WTC11 (cell line): ENCODE measurements at regions not wholly inside any gene's neighbourhood (a gene's known extent, or its start where the extent isn't known, plus 50 kb on each side); places are given as distances from the start of the nearest gene placed in this dataset.

ENCODE experiments used
- ATAC-seq: fragments of 200-7000 bp; cut with Tn5 transposase; 2 replicates; pipeline ENCODE4 v1.10.0; 2021; ENCODE audit warnings: mild to moderate bottlenecking, moderate library complexity
- CTCF ChIA-PET: fragments of 300-600 bp; sonication (Branson Sonifier 250); formaldehyde crosslinking; loops from one replicate; lab custom pipeline; 2021; ENCODE audit warnings: antibody characterized with exemption; lab: Charles Lee
- POLR2A ChIA-PET: fragments of 350-600 bp; sonication (Branson Sonifier 250); formaldehyde crosslinking; loops from one replicate; lab custom pipeline; 2021; ENCODE audit warnings: antibody characterized with exemption; lab: Charles Lee
- DNase-seq: peaks from one replicate; pipeline ENCODE4 v3.0.0; 2021; ENCODE audit warnings: low spot score
- H3K27ac Mint-ChIP-seq: 2 replicates; pipeline ENCODE4 v1.8.0; 2021; ENCODE audit warnings: mixed read lengths
- H3K27me3 Mint-ChIP-seq: 2 replicates; pipeline ENCODE4 v1.8.0; 2021; ENCODE audit warnings: low read depth, mild to moderate bottlenecking, moderate library complexity, mixed read lengths
- H3K36me3 Mint-ChIP-seq: 2 replicates; pipeline ENCODE4 v1.8.0; 2021; ENCODE audit warnings: mixed read lengths
- H3K4me1 Mint-ChIP-seq: 2 replicates; pipeline ENCODE4 v1.8.0; 2022; ENCODE audit warnings: mixed read lengths
- H3K4me3 Mint-ChIP-seq: 2 replicates; pipeline ENCODE4 v1.8.0; 2021; ENCODE audit warnings: mild to moderate bottlenecking, moderate library complexity, mixed read lengths
- H3K9me3 Mint-ChIP-seq: 2 replicates; pipeline ENCODE4 v1.8.0; 2021; ENCODE audit warnings: mixed read lengths
- AFF4 ChIP-seq: sonication (generic); formaldehyde crosslinking; IDR thresholded peaks from 2 replicates; pipeline ENCODE4 v1.8.1; 2023; ENCODE audit warnings: mild to moderate bottlenecking, missing genetic modification reagents, borderline replicate concordance
- CTCF ChIP-seq: fragments of 200-600 bp; IDR thresholded peaks from 2 replicates; pipeline ENCODE4 v1.8.0; 2022; ENCODE audit warnings: antibody characterized with exemption
- EMX1 ChIP-seq: fragments of 250-450 bp; sonication (Bioruptor Pico); IDR thresholded peaks from 2 replicates; pipeline ENCODE4 v1.8.0; 2021; ENCODE audit warnings: mild to moderate bottlenecking
- GABPB1 ChIP-seq: sonication (generic); formaldehyde crosslinking; IDR thresholded peaks from 2 replicates; pipeline ENCODE4 v1.8.1; 2023; ENCODE audit warnings: mild to moderate bottlenecking, missing genetic modification reagents
- JAZF1 ChIP-seq: fragments of 250-450 bp; sonication (Bioruptor Pico); IDR thresholded peaks from 2 replicates; pipeline ENCODE4 v1.9.0; 2021; ENCODE audit warnings: moderate library complexity, mild to moderate bottlenecking, inconsistent platforms
- JUN ChIP-seq: sonication (generic); formaldehyde crosslinking; IDR thresholded peaks from 2 replicates; pipeline ENCODE4 v1.8.0; 2023; ENCODE audit warnings: mild to moderate bottlenecking, missing genetic modification reagents
- NFATC4 ChIP-seq: fragments of 250-450 bp; sonication (Bioruptor Pico); IDR thresholded peaks from 2 replicates; pipeline ENCODE4 v1.9.0; 2021; ENCODE audit warnings: mild to moderate bottlenecking
- NFYB ChIP-seq: sonication (generic); formaldehyde crosslinking; conservative IDR thresholded peaks from 2 replicates; pipeline ENCODE4 v1.8.0; 2022; ENCODE audit warnings: low read depth, missing genetic modification reagents
- PRRX2 ChIP-seq: fragments of 250-450 bp; sonication (Bioruptor Pico); IDR thresholded peaks from 2 replicates; pipeline ENCODE4 v1.8.0; 2021; ENCODE audit warnings: mild to moderate bottlenecking
- RORB ChIP-seq: fragments of 250-450 bp; sonication (Bioruptor Pico); IDR thresholded peaks from 2 replicates; pipeline ENCODE4 v1.9.0; 2021; ENCODE audit warnings: mild to moderate bottlenecking
- STAT6 ChIP-seq: sonication (generic); formaldehyde crosslinking; conservative IDR thresholded peaks from 2 replicates; pipeline ENCODE4 v1.8.1; 2023; ENCODE audit warnings: mild to moderate bottlenecking, low read depth, missing genetic modification reagents, moderate library complexity
- TCF7 ChIP-seq: sonication (generic); formaldehyde crosslinking; IDR thresholded peaks from 2 replicates; pipeline ENCODE4 v1.8.0; 2022; ENCODE audit warnings: mild to moderate bottlenecking, low read depth, missing genetic modification reagents, moderate library complexity
- ZMAT4 ChIP-seq: fragments of 250-450 bp; sonication (Bioruptor Pico); IDR thresholded peaks from 2 replicates; pipeline ENCODE4 v1.9.0; 2021; ENCODE audit warnings: mild to moderate bottlenecking
- ZNF512 ChIP-seq: sonication (generic); formaldehyde crosslinking; IDR thresholded peaks from 2 replicates; pipeline ENCODE4 v1.8.1; 2022; ENCODE audit warnings: missing genetic modification reagents, borderline replicate concordance
- ZNF532 ChIP-seq: fragments of 250-450 bp; sonication (Bioruptor Pico); IDR thresholded peaks from 2 replicates; pipeline ENCODE4 v1.9.0; 2021; ENCODE audit warnings: mild to moderate bottlenecking, borderline replicate concordance
- ZSCAN18 ChIP-seq: fragments of 250-450 bp; sonication (Bioruptor Pico); IDR thresholded peaks from 2 replicates; pipeline ENCODE4 v2.1.2; 2022; ENCODE audit warnings: mild to moderate bottlenecking, moderate library complexity

- H3K27me3 Mint-ChIP-seq = no peaks in the 10 kb centered on the region
- no peak overlapping the region for H3K4me3 Mint-ChIP-seq
- DNase-seq (no peak), ATAC-seq (no peak)
- CTCF ChIA-PET = no interaction called here
- POLR2A ChIA-PET = no interaction called here
- H3K9me3 Mint-ChIP-seq = no peaks in the 10 kb centered on the region
- H3K4me1 Mint-ChIP-seq = peaks cover 14% of the 10 kb centered on the region
- H3K36me3 Mint-ChIP-seq = no peaks in the 10 kb centered on the region
- TF ChIP-seq ZMAT4 (CRISPR knock-in tag) = no peak
- TF ChIP-seq JAZF1 = no peak
- no peak for TF ChIP-seq ZSCAN18 (CRISPR knock-in tag)
- TF ChIP-seq RORB (CRISPR knock-in tag) = no peak
- no peak for TF ChIP-seq CTCF
- TF ChIP-seq GABPB1 (CRISPR knock-in tag) = no peak
- TF ChIP-seq NFATC4 (CRISPR knock-in tag) = no peak
- TF ChIP-seq AFF4 (CRISPR knock-in tag) = no peak
- no peak for TF ChIP-seq TCF7
- TF ChIP-seq ZNF512 (CRISPR knock-in tag) = no peak
- no peak for TF ChIP-seq EMX1
- TF ChIP-seq JUN (CRISPR knock-in tag) = no peak
- TF ChIP-seq STAT6 (CRISPR knock-in tag) = no peak
- no peak for TF ChIP-seq NFYB (CRISPR knock-in tag)
- H3K27ac Mint-ChIP-seq = no peak overlapping the region
Measured at GRCh38 chr3:117417411-117417810, 707.8 kb downstream of the TUSC7 start.

- POLR2A ChIA-PET = no interaction called here
- no peaks in the 10 kb centered on the region for H3K4me1 Mint-ChIP-seq
- no peaks in the 10 kb centered on the region for H3K27me3 Mint-ChIP-seq
- no peak for DNase-seq
- H3K9me3 Mint-ChIP-seq = no peaks in the 10 kb centered on the region
- H3K27ac Mint-ChIP-seq = no peak overlapping the region
- H3K36me3 Mint-ChIP-seq = no peaks in the 10 kb centered on the region
- no peak for ATAC-seq
- TF ChIP-seq RORB (CRISPR knock-in tag) = no peak
- TF ChIP-seq PRRX2 (CRISPR knock-in tag) = no peak
- no peak for TF ChIP-seq GABPB1 (CRISPR knock-in tag)
- no peak for TF ChIP-seq ZNF532 (CRISPR knock-in tag)
- TF ChIP-seq, all 79 proteins: peak for 0
- H3K4me3 Mint-ChIP-seq = no peak overlapping the region
- CTCF ChIA-PET = interaction anchor here (1.5 kb wide), 1 partner anchor 20 kb away, joined by 5 read pairs; no protein-coding TSS in a partner anchor
Measured at GRCh38 chr3:117427081-117427480, 717.5 kb downstream of the TUSC7 start.
